Keratinocyte (primary cell): ENCODE measurements at regions not wholly inside any gene's neighbourhood (a gene's known extent, or its start where the extent isn't known, plus 50 kb on each side); places are given as distances from the start of the nearest gene placed in this dataset.

Experiments
- DNase-seq: peaks from one replicate; pipeline ENCODE4 v3.0.0-alpha.2; 2011; ENCODE audit warnings: low read depth, missing footprints, low spot score
- FAIRE-seq: peaks from 2 replicates; lab custom pipeline; 2011; peaks lifted over from hg19 to GRCh38; lab: Jason Lieb, UNC
- H2AFZ ChIP-seq: 2 replicates; pipeline ENCODE4 v1.6.0; 2012; ENCODE audit warnings: low read length, control low read depth, inconsistent platforms; ENCODE audit not compliant: control insufficient read depth
- H3K27ac ChIP-seq: 2 replicates; pipeline ENCODE4 v1.5.1; 2011; ENCODE audit warnings: low read length; ENCODE audit not compliant: control insufficient read depth, insufficient read depth
- H3K27me3 ChIP-seq: 3 replicates; pipeline ENCODE4 v1.6.0; 2011; ENCODE audit warnings: low read length; ENCODE audit not compliant: control insufficient read depth, insufficient read depth; ENCODE audit errors: extremely low read depth
- H3K36me3 ChIP-seq, 2 experiments: 2 replicates in 1 of 2; 3 replicates in 1 of 2; pipeline ENCODE4 v1.5.1; 2011; ENCODE audit warnings: low read length in 2 of 2, mild to moderate bottlenecking in 1 of 2; ENCODE audit not compliant: control insufficient read depth in 2 of 2, insufficient read depth in 2 of 2; ENCODE audit errors: extremely low read depth in 1 of 2
- H3K4me1 ChIP-seq: 3 replicates; pipeline ENCODE4 v1.5.1; 2011; ENCODE audit warnings: low read length; ENCODE audit not compliant: control insufficient read depth, insufficient read depth; ENCODE audit errors: extremely low read depth
- H3K4me2 ChIP-seq: 3 replicates; pipeline ENCODE4 v1.6.0; 2011; ENCODE audit warnings: low read depth, low read length; ENCODE audit not compliant: control insufficient read depth, insufficient read depth; ENCODE audit errors: extremely low read depth
- H3K4me3 ChIP-seq, 3 experiments: fragments of 200-600 bp in 1 of 3; sonication (generic) in 1 of 3; 2 replicates in 2 of 3; 3 replicates in 1 of 3; pipeline ENCODE4 v1.5.1; 2011 to 2016; ENCODE audit warnings: low read length in 3 of 3, mild to moderate bottlenecking in 3 of 3, control low read depth in 2 of 3, inconsistent platforms in 1 of 3, low read depth in 1 of 3, mixed read lengths in 1 of 3, mixed run types in 1 of 3, moderate library complexity in 1 of 3; ENCODE audit not compliant: control insufficient read depth in 2 of 3, insufficient read depth in 2 of 3; ENCODE audit errors: extremely low read depth in 1 of 3
- H3K79me2 ChIP-seq: 2 replicates; pipeline ENCODE4 v1.6.0; 2012; ENCODE audit warnings: low read length; ENCODE audit not compliant: control insufficient read depth, insufficient read depth
- H3K9ac ChIP-seq: 3 replicates; pipeline ENCODE4 v1.6.0; 2011; ENCODE audit warnings: low read length; ENCODE audit not compliant: control insufficient read depth, insufficient read depth; ENCODE audit errors: extremely low read depth
- H3K9me1 ChIP-seq: 3 replicates; pipeline ENCODE4 v1.6.0; 2011; ENCODE audit warnings: low read length; ENCODE audit not compliant: control insufficient read depth, insufficient read depth; ENCODE audit errors: extremely low read depth
- H3K9me3 ChIP-seq: 2 replicates; pipeline ENCODE4 v1.5.1; 2012; ENCODE audit warnings: low read depth, low read length; ENCODE audit not compliant: control insufficient read depth
- H4K20me1 ChIP-seq: 3 replicates; pipeline ENCODE4 v1.6.0; 2011; ENCODE audit warnings: low read length; ENCODE audit not compliant: control insufficient read depth, insufficient read depth; ENCODE audit errors: extremely low read depth
- EZH2 ChIP-seq: IDR thresholded peaks from one replicate; pipeline ENCODE4 v1.6.1; 2012; ENCODE audit warnings: inconsistent platforms, mild to moderate bottlenecking, low read length, moderate library complexity
- dilution Hi-C: fragments of 300-500 bp; cut with MboI; formaldehyde crosslinking; loops from one replicate; pipeline ENCODE4 v1.7.0; 2020; ENCODE audit warnings: low sequenced_read_pairs; ENCODE audit not compliant: extremely low pct_ligation_motif_present
- TF ChIP-seq, protein P1 (sequence below), 3 experiments: IDR thresholded peaks in 1 of 3; conservative IDR thresholded peaks in 1 of 3; optimal IDR thresholded peaks in 1 of 3; 2 replicates in 2 of 3; 3 replicates in 1 of 3; pipeline versions ENCODE3 to v1.5.1; 2011; ENCODE audit warnings: low read length in 3 of 3, mild to moderate bottlenecking in 3 of 3, moderate library complexity in 2 of 3, control low read depth in 1 of 3, inconsistent platforms in 1 of 3; ENCODE audit not compliant: insufficient read depth in 2 of 3; ENCODE audit errors: extremely low read depth in 1 of 3

DNA sequence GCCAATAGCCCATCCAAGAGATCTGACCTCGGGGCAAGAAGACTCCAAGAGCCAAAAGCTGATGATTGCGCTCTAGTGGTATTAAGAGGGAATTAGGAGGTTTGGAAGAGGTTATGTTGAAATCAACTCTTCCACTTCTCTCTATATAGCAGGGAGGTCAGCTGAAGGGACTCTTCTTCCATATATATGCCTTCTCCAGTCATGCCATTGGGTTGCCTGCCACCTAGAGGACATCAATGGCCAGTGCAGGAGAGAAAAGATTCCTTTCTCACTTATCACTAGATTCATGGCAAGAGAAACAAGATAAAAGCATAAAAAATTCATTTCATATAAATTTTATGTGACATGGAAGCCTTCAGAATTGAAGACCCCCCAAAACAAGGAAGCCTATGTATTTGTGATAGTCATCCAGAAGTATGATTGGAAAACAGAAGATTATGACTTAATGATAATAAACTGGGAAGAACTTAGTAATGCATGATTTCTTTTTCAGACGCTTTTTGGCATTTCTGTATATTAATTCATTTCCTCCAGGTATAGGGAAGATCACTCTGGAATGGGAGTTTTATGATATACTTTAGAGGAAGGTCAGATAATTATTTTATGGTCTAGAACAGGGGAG lies 435.1 kb upstream of the DDI1 start:
- H3K9ac ChIP-seq = no peak overlapping the region
- peak; percentile 86 for FAIRE-seq
- no peaks in the 10 kb centered on the region for H3K9me1 ChIP-seq
- no peaks in the 10 kb centered on the region for H3K27me3 ChIP-seq
- TF ChIP-seq, protein P1, sequence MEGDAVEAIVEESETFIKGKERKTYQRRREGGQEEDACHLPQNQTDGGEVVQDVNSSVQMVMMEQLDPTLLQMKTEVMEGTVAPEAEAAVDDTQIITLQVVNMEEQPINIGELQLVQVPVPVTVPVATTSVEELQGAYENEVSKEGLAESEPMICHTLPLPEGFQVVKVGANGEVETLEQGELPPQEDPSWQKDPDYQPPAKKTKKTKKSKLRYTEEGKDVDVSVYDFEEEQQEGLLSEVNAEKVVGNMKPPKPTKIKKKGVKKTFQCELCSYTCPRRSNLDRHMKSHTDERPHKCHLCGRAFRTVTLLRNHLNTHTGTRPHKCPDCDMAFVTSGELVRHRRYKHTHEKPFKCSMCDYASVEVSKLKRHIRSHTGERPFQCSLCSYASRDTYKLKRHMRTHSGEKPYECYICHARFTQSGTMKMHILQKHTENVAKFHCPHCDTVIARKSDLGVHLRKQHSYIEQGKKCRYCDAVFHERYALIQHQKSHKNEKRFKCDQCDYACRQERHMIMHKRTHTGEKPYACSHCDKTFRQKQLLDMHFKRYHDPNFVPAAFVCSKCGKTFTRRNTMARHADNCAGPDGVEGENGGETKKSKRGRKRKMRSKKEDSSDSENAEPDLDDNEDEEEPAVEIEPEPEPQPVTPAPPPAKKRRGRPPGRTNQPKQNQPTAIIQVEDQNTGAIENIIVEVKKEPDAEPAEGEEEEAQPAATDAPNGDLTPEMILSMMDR (optimal IDR thresholded peaks at IDR 0.05 in 1 of 3, IDR thresholded peaks at IDR 0.05 in 1 of 3, conservative IDR thresholded peaks at IDR 0.05 in 1 of 3; ENCODE audit: extremely low read depth in 1 of 3, insufficient read depth in 2 of 3, low read length in 3 of 3) = peak; percentile 80 to 91 (median 83)
- TF ChIP-seq EZH2 = no peak
- peak; percentile 17 for DNase-seq
- dilution Hi-C loops = no loop called here
- H3K4me2 ChIP-seq = no peak overlapping the region
- H4K20me1 ChIP-seq = no peaks in the 10 kb centered on the region
- H3K36me3 ChIP-seq = no peaks in the 10 kb centered on the region
- H3K4me1 ChIP-seq = no peaks in the 10 kb centered on the region
- no peak overlapping the region for H3K4me3 ChIP-seq
- no peaks in the 10 kb centered on the region for H3K79me2 ChIP-seq
- H3K9me3 ChIP-seq = no peaks in the 10 kb centered on the region
- no peak overlapping the region for H2AFZ ChIP-seq
- no peak overlapping the region for H3K27ac ChIP-seq

DNA sequence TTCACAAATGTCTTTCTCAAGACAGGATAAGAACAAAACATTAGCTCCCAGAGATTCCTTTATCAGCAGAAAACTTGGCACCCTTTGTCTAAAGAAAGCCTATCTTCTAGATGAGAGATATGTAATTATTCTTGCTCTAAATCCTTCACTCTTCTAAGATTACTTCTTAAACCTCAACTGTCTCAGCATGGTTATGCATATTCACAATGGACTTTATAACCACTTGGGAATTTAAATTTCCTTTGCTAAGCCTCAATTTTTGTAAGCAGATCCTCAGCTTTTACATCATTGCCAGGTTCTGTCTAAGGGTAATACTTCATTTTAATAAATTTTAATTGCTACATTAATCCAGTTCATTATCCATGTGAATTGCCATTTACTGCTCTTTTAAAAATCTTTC lies 433.6 kb upstream of the DDI1 start:
- H3K4me1 ChIP-seq = no peaks in the 10 kb centered on the region
- H3K9ac ChIP-seq = no peak overlapping the region
- H3K36me3 ChIP-seq = no peaks in the 10 kb centered on the region
- dilution Hi-C loops = no loop called here
- no peak overlapping the region for H3K4me2 ChIP-seq
- no peaks in the 10 kb centered on the region for H3K27me3 ChIP-seq
- no peak for TF ChIP-seq EZH2
- TF ChIP-seq, protein P1 (optimal IDR thresholded peaks at IDR 0.05 in 1 of 3, IDR thresholded peaks at IDR 0.05 in 1 of 3, conservative IDR thresholded peaks at IDR 0.05 in 1 of 3; ENCODE audit: extremely low read depth in 1 of 3, insufficient read depth in 2 of 3, low read length in 3 of 3) = no peak
- no peaks in the 10 kb centered on the region for H4K20me1 ChIP-seq
- H3K9me1 ChIP-seq = no peaks in the 10 kb centered on the region
- H3K4me3 ChIP-seq = no peak overlapping the region
- no peaks in the 10 kb centered on the region for H3K9me3 ChIP-seq
- FAIRE-seq = no peak
- no peak for DNase-seq
- no peak overlapping the region for H3K27ac ChIP-seq
- H2AFZ ChIP-seq = no peak overlapping the region
- no peaks in the 10 kb centered on the region for H3K79me2 ChIP-seq
